OCI-LY1 (cell line): ENCODE measurements at regions not wholly inside any gene's neighbourhood (a gene's known extent, or its start where the extent isn't known, plus 50 kb on each side); places are given as distances from the start of the nearest gene placed in this dataset.

Experiments
- CTCF ChIP-seq: fragments of 200-600 bp; sonication (generic), shearing (Covaris generic); IDR thresholded peaks from 2 replicates; pipeline ENCODE4 v1.5.1; 2017; ENCODE audit warnings: mild to moderate bottlenecking, antibody characterized with exemption, low read length, moderate library complexity, mixed read lengths
- EZH2 ChIP-seq: fragments of 200-600 bp; sonication (generic), shearing (Covaris generic); IDR thresholded peaks from 2 replicates; pipeline ENCODE4 v1.8.0; 2017; ENCODE audit warnings: borderline replicate concordance, mixed run types, mild to moderate bottlenecking, antibody characterized with exemption, low read length, moderate library complexity, mixed read lengths

GRCh38 chr21:28729887-28730286 is 262.8 kb downstream of the LTN1 start:
- TF ChIP-seq CTCF (no peak), EZH2 (no peak)
